H9 (cell line): ENCODE measurements at regions not wholly inside any gene's neighbourhood (a gene's known extent, or its start where the extent isn't known, plus 50 kb on each side); places are given as distances from the start of the nearest gene placed in this dataset.

ENCODE experiments used
- DNase-seq: peaks from one replicate; pipeline ENCODE4 v3.0.0-alpha.2; 2017
- H2AFZ ChIP-seq: one replicate; pipeline ENCODE4 v1.6.1; 2013; ENCODE audit warnings: mild to moderate bottlenecking, low read length, control low read depth, moderate library complexity
- H2AK5ac ChIP-seq: 2 replicates; pipeline ENCODE4 v1.6.1; 2013; ENCODE audit warnings: low read length, control low read depth, mixed read lengths; ENCODE audit not compliant: insufficient read length
- H2BK120ac ChIP-seq: one replicate; pipeline ENCODE4 v1.6.1; 2013; ENCODE audit warnings: low read depth, mild to moderate bottlenecking, low read length, control low read depth, inconsistent platforms; ENCODE audit not compliant: poor library complexity, severe bottlenecking
- H2BK12ac ChIP-seq: 2 replicates; pipeline ENCODE4 v1.6.1; 2013; ENCODE audit warnings: low read length, control low read depth, mixed read lengths, low read depth; ENCODE audit not compliant: insufficient read length
- H2BK15ac ChIP-seq: 2 replicates; pipeline ENCODE4 v1.6.1; 2013; ENCODE audit warnings: low read depth, low read length, control low read depth
- H2BK20ac ChIP-seq: one replicate; pipeline ENCODE4 v1.6.1; 2013; ENCODE audit warnings: low read depth, mild to moderate bottlenecking, low read length, control low read depth, inconsistent platforms; ENCODE audit not compliant: poor library complexity, severe bottlenecking
- H2BK5ac ChIP-seq: 2 replicates; pipeline ENCODE4 v1.6.1; 2013; ENCODE audit warnings: low read length, control low read depth, mixed read lengths; ENCODE audit not compliant: insufficient read length
- H3K14ac ChIP-seq: 2 replicates; pipeline ENCODE4 v1.6.1; 2013; ENCODE audit warnings: low read length, control low read depth; ENCODE audit not compliant: insufficient read depth
- H3K18ac ChIP-seq: 2 replicates; pipeline ENCODE4 v1.6.1; 2013; ENCODE audit warnings: low read depth, mild to moderate bottlenecking, mixed read lengths, low read length, control low read depth; ENCODE audit not compliant: insufficient read length
- H3K23ac ChIP-seq: 2 replicates; pipeline ENCODE4 v1.6.1; 2013; ENCODE audit warnings: low read length, control low read depth, mixed read lengths, low read depth; ENCODE audit not compliant: insufficient read length
- H3K23me2 ChIP-seq: 2 replicates; pipeline ENCODE4 v1.6.1; 2013; ENCODE audit warnings: low read depth, mild to moderate bottlenecking, mixed read lengths, low read length, control low read depth; ENCODE audit not compliant: insufficient read length, poor library complexity, severe bottlenecking
- H3K27ac ChIP-seq: 2 replicates; pipeline ENCODE4 v1.5.1; 2013; ENCODE audit warnings: low read length, control low read depth, mixed read lengths, low read depth; ENCODE audit not compliant: insufficient read length
- H3K27me3 ChIP-seq: 2 replicates; pipeline ENCODE4 v1.6.1; 2013; ENCODE audit warnings: low read length, control low read depth, inconsistent platforms; ENCODE audit not compliant: insufficient read depth
- H3K4ac ChIP-seq: 2 replicates; pipeline ENCODE4 v1.6.1; 2013; ENCODE audit warnings: low read depth, mild to moderate bottlenecking, control low read depth, inconsistent platforms, low read length, moderate library complexity
- H3K4me1 ChIP-seq: 2 replicates; pipeline ENCODE4 v1.6.1; 2013; ENCODE audit warnings: low read length, control low read depth, inconsistent platforms; ENCODE audit not compliant: insufficient read depth
- H3K4me2 ChIP-seq: 2 replicates; pipeline ENCODE4 v1.6.1; 2013; ENCODE audit warnings: low read length, control low read depth, mixed read lengths; ENCODE audit not compliant: insufficient read length, insufficient read depth
- H3K56ac ChIP-seq: 2 replicates; pipeline ENCODE4 v1.6.1; 2013; ENCODE audit warnings: low read depth, mild to moderate bottlenecking, mixed read lengths, low read length, control low read depth; ENCODE audit not compliant: insufficient read length
- H3K79me1 ChIP-seq: 2 replicates; pipeline ENCODE4 v1.6.1; 2013; ENCODE audit warnings: low read depth, mild to moderate bottlenecking, moderate library complexity, low read length, control low read depth, inconsistent platforms; ENCODE audit not compliant: insufficient read depth, poor library complexity, severe bottlenecking
- H3K79me2 ChIP-seq: 2 replicates; pipeline ENCODE4 v1.6.1; 2013; ENCODE audit warnings: low read length, control low read depth, inconsistent platforms; ENCODE audit not compliant: insufficient read depth
- H3K9ac ChIP-seq: 2 replicates; pipeline ENCODE4 v1.6.1; 2013; ENCODE audit warnings: low read length, control low read depth, mixed read lengths; ENCODE audit not compliant: insufficient read length; ENCODE audit errors: extremely low read depth
- H3K9me3 ChIP-seq: one replicate; pipeline ENCODE4 v1.6.1; 2013; ENCODE audit warnings: low read depth, low read length, inconsistent platforms; ENCODE audit not compliant: control insufficient read depth
- H3T11ph ChIP-seq: one replicate; pipeline ENCODE4 v1.6.1; 2013; ENCODE audit warnings: mild to moderate bottlenecking, low read length, control low read depth, inconsistent platforms
- H4K20me1 ChIP-seq: one replicate; pipeline ENCODE4 v1.6.1; 2013; ENCODE audit not compliant: control insufficient read depth, insufficient read length, insufficient read depth
- H4K5ac ChIP-seq: 2 replicates; pipeline ENCODE4 v1.6.1; 2013; ENCODE audit warnings: low read depth, mild to moderate bottlenecking, mixed read lengths, low read length, control low read depth; ENCODE audit not compliant: insufficient read length
- H4K8ac ChIP-seq: replicated peaks from 2 replicates; pipeline ENCODE4 v1.6.1; 2013; ENCODE audit warnings: low read length, control low read depth, mixed read lengths, low read depth; ENCODE audit not compliant: insufficient read length
- H4K91ac ChIP-seq: 2 replicates; pipeline ENCODE4 v1.6.1; 2013; ENCODE audit warnings: low read depth, mild to moderate bottlenecking, moderate library complexity, mixed read lengths, low read length, control low read depth; ENCODE audit not compliant: insufficient read length
- H3K27ac Mint-ChIP-seq, 3 experiments: 2 replicates in 2 of 3; 3 replicates in 1 of 3; pipeline ENCODE4 v1.8.0; 2020 to 2021; ENCODE audit warnings: mixed read lengths in 3 of 3, mild to moderate bottlenecking in 1 of 3, moderate library complexity in 1 of 3
- H3K27me3 Mint-ChIP-seq: 2 replicates; pipeline ENCODE4 v1.8.0; 2021; ENCODE audit warnings: low read depth, mild to moderate bottlenecking, moderate library complexity, mixed read lengths
- H3K36me3 Mint-ChIP-seq, 3 experiments: 2 replicates in 2 of 3; 3 replicates in 1 of 3; pipeline ENCODE4 v1.8.0; 2020 to 2021; ENCODE audit warnings: low read depth in 3 of 3, mixed read lengths in 3 of 3; ENCODE audit not compliant: insufficient read depth in 1 of 3
- H3K4me1 Mint-ChIP-seq, 2 experiments: 2 replicates each; pipeline ENCODE4 v1.8.0; 2020; ENCODE audit warnings: mixed read lengths in 2 of 2
- H3K4me3 Mint-ChIP-seq, 2 experiments: 2 replicates in 1 of 2; 3 replicates in 1 of 2; pipeline ENCODE4 v1.8.0; 2020 to 2021; ENCODE audit warnings: mild to moderate bottlenecking in 2 of 2, mixed read lengths in 2 of 2, moderate library complexity in 1 of 2
- H3K9me3 Mint-ChIP-seq, 2 experiments: 2 replicates in 1 of 2; 3 replicates in 1 of 2; pipeline ENCODE4 v1.8.0; 2020; ENCODE audit warnings: mild to moderate bottlenecking in 2 of 2, mixed read lengths in 2 of 2, moderate library complexity in 1 of 2
- WGBS: extraction: QIAGEN DNeasy Blood & Tissue Kit; methylation state at CpG from one replicate; pipeline ENCODE4 v1.1.7; 2013; ENCODE audit warnings: missing lambda C conversion rate, low lambda C conversion rate, mixed read lengths; ENCODE audit not compliant: insufficient read length; ENCODE audit errors: extremely low coverage; 5-methylcytosine and 5-hydroxymethylcytosine counted together
- TF ChIP-seq, protein P1 (sequence below): fragments of 200-600 bp; sonication (generic); conservative IDR thresholded peaks from 3 replicates; pipeline ENCODE4 v1.8.0; 2021; ENCODE audit warnings: antibody characterized with exemption, mild to moderate bottlenecking

DNA sequence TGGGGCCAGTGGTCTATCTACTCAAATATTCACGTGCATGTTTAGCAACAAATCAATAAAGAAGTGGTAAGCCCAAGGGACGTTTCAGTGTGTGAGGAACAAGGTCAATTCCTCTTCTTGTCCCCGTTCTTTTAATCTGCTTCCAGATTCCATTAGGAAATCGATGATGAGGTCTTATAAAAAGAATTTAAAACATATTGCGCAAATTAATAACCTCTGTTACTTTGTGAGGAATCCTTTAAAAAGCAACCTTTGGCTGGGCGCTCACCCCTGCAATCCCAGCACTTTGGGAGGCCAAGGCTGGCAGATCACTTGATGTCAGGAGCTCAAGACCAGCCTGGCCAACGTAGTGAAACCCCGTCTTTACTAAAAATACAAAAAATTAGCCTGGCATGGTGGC is 113.0 kb upstream of the TMPRSS2 start:
- Histone ChIP-seq H4K20me1 (no peaks in the 10 kb centered on the region), H4K91ac (no peak overlapping the region), H3K4ac (no peak overlapping the region), H3K9me3 (no peaks in the 10 kb centered on the region), H2BK20ac (no peak overlapping the region), H3K4me1 (no peaks in the 10 kb centered on the region), H3K14ac (no peak overlapping the region), H4K8ac (no peak overlapping the region), H2BK12ac (no peak overlapping the region), H3K79me1 (no peaks in the 10 kb centered on the region), H2BK5ac (no peak overlapping the region), H3K9ac (no peak overlapping the region), H2BK120ac (no peak overlapping the region), H3K23ac (no peak overlapping the region), H3K4me2 (no peak overlapping the region), H3K27ac (no peak overlapping the region), H3T11ph (no peak overlapping the region), H2BK15ac (no peak overlapping the region), H4K5ac (no peak overlapping the region), H2AFZ (no peak overlapping the region), H3K27me3 (no peaks in the 10 kb centered on the region), H3K18ac (no peak overlapping the region), H3K79me2 (no peaks in the 10 kb centered on the region), H3K56ac (no peak overlapping the region), H3K23me2 (no peaks in the 10 kb centered on the region), H2AK5ac (no peak overlapping the region)
- H3K4me1 Mint-ChIP-seq, result 0 out of 4 replicates have a peak, but pooled peaks cover 0 to 2% of the 10 kb centered on the region in 2 experiments
- no CpG with 5 or more reads among the region's 8 CpGs for WGBS
- peaks cover 0 to 2% (median 0%) of the 10 kb centered on the region in 3 experiments; a peak in 2 of 7 replicates for H3K36me3 Mint-ChIP-seq
- DNase-seq, result no peak
- TF ChIP-seq, protein P1, sequence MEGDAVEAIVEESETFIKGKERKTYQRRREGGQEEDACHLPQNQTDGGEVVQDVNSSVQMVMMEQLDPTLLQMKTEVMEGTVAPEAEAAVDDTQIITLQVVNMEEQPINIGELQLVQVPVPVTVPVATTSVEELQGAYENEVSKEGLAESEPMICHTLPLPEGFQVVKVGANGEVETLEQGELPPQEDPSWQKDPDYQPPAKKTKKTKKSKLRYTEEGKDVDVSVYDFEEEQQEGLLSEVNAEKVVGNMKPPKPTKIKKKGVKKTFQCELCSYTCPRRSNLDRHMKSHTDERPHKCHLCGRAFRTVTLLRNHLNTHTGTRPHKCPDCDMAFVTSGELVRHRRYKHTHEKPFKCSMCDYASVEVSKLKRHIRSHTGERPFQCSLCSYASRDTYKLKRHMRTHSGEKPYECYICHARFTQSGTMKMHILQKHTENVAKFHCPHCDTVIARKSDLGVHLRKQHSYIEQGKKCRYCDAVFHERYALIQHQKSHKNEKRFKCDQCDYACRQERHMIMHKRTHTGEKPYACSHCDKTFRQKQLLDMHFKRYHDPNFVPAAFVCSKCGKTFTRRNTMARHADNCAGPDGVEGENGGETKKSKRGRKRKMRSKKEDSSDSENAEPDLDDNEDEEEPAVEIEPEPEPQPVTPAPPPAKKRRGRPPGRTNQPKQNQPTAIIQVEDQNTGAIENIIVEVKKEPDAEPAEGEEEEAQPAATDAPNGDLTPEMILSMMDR, result no peak
- H3K27me3 Mint-ChIP-seq, result peaks cover 2% of the 10 kb centered on the region
- no peak overlapping the region for H3K4me3 Mint-ChIP-seq
- no peak overlapping the region for H3K27ac Mint-ChIP-seq
- peaks cover 0 to 2% of the 10 kb centered on the region in 2 experiments; a peak in 3 of 5 replicates for H3K9me3 Mint-ChIP-seq
